Prostate gland (tissue), 2 donors: ENCODE measurements at regions not wholly inside any gene's neighbourhood (a gene's known extent, or its start where the extent isn't known, plus 50 kb on each side); places are given as distances from the start of the nearest gene placed in this dataset.

ENCODE experiments used
- DNase-seq: peaks from one replicate; pipeline ENCODE4 v3.0.0-alpha.2; 2019; ENCODE audit warnings: low spot score
- H3K27ac ChIP-seq, 2 donors: fragments of 200-600 bp; sonication (generic); 2 replicates each; pipeline ENCODE4 v1.5.1; 2017 to 2019
- H3K27me3 ChIP-seq: fragments of 200-600 bp; sonication (generic); replicated peaks from 2 replicates; pipeline ENCODE4 v1.5.1; 2019; ENCODE audit not compliant: insufficient read depth
- H3K36me3 ChIP-seq, 2 donors: fragments of 200-600 bp; sonication (generic); 1 replicate in 1 of 2; 2 replicates in 1 of 2; pipeline versions ENCODE4 v1.5.1 to v1.8.1; 2017 to 2019
- H3K4me1 ChIP-seq: fragments of 200-600 bp; sonication (generic); replicated peaks from 2 replicates; pipeline ENCODE4 v1.5.1; 2019
- H3K4me3 ChIP-seq, 2 donors: fragments of 200-600 bp; sonication (generic); 2 replicates each; pipeline ENCODE4 v1.5.1; 2017 to 2019
- H3K9me3 ChIP-seq: fragments of 200-600 bp; sonication (generic); 2 replicates; pipeline ENCODE4 v1.5.1; 2017
- POLR2A ChIP-seq: fragments of 450-650 bp; IDR thresholded peaks from one replicate; pipeline ENCODE4 v1.6.1; 2016; ENCODE audit warnings: antibody characterized with exemption, mild to moderate bottlenecking
- POLR2AphosphoS5 ChIP-seq: sonication (generic); formaldehyde crosslinking; IDR thresholded peaks from one replicate; pipeline ENCODE4 v1.6.1; 2017; ENCODE audit warnings: antibody characterized with exemption
- WGBS: methylation state at CpG from one replicate; pipeline ENCODE4 v1.1.5; 2018; 5-methylcytosine and 5-hydroxymethylcytosine counted together
- intact Hi-C: fragments of 100-400 bp; cut with DNase I; formaldehyde crosslinking; loops from one replicate; pipeline ENCODE4 v1.14.2; 2022
- TF ChIP-seq, protein P1 (sequence below), 4 experiments: fragments of 200-600 bp in 2 of 4; fragments of 450-650 bp in 2 of 4; sonication (generic) in 2 of 4; IDR thresholded peaks; 1 replicate in 3 of 4; 2 replicates in 1 of 4; pipeline ENCODE4 v1.5.1; 2016 to 2019; ENCODE audit warnings: antibody characterized with exemption in 4 of 4, mild to moderate bottlenecking in 2 of 4, moderate library complexity in 2 of 4

DNA sequence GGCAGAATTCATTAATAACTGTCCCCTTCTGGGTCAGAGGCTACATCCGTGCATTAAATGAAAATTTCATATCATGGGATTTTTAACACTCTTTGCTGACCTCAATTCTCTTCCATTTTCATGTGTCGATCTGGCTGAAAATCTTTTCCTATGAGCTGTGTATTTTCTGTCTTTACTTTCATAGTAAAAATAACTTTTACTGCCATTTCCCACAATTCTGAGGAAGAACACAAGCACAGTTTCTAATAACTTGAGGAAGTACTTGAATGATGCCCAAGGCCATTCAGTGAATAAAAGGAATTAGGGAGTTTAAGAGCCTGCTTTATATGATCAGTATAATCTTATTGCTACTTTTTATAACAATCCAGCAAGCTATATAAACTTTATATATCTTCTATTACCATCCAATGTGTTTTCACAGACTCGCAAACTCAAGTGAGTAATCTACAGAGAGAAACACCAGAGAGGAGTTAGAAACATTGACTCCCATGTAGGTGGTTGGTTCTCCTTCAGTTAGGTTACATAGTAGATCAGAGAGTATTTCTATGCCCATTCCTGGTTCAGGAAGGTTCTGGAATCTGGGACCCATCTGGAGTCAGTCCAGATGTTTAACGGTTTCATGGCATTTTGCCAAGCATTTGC lies 340.0 kb downstream of the FBXO15 start:
- Histone ChIP-seq H3K27ac (no peak overlapping the region), H3K36me3 (no peaks in the 10 kb centered on the region), H3K4me3 (no peak overlapping the region), H3K4me1 (no peaks in the 10 kb centered on the region), H3K27me3 (no peaks in the 10 kb centered on the region), H3K9me3 (no peaks in the 10 kb centered on the region)
- WGBS = 34% methylated on average over 4 of the region's 4 CpGs
- no peak for DNase-seq
- intact Hi-C loops = no loop called here
- TF ChIP-seq POLR2AphosphoS5 (no peak), POLR2A (no peak)
- TF ChIP-seq, protein P1, sequence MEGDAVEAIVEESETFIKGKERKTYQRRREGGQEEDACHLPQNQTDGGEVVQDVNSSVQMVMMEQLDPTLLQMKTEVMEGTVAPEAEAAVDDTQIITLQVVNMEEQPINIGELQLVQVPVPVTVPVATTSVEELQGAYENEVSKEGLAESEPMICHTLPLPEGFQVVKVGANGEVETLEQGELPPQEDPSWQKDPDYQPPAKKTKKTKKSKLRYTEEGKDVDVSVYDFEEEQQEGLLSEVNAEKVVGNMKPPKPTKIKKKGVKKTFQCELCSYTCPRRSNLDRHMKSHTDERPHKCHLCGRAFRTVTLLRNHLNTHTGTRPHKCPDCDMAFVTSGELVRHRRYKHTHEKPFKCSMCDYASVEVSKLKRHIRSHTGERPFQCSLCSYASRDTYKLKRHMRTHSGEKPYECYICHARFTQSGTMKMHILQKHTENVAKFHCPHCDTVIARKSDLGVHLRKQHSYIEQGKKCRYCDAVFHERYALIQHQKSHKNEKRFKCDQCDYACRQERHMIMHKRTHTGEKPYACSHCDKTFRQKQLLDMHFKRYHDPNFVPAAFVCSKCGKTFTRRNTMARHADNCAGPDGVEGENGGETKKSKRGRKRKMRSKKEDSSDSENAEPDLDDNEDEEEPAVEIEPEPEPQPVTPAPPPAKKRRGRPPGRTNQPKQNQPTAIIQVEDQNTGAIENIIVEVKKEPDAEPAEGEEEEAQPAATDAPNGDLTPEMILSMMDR (IDR thresholded peaks at IDR 0.05) = no peak

DNA sequence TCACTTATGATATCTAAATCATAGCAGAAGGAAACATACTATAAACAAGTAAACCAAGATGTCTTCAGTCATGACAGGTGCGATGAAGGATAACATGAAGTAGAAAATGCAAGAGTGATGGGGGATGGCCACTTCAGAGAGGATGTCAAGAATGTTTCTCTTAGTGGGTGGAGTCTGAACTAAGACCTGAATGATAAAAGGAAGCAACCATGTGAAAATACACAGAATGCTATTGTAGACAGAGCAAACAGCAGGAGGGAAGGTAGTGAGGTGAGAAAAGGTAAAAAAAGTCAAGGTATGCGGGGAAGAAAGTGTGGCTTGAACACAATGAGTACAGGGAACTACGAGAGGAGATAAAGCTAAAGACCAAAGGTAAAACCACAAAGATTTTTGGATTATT lies 341.6 kb downstream of the FBXO15 start:
- no peaks in the 10 kb centered on the region for H3K4me1 ChIP-seq
- no peaks in the 10 kb centered on the region for H3K9me3 ChIP-seq
- TF ChIP-seq, protein P1 (IDR thresholded peaks at IDR 0.05) = no peak
- no peak for TF ChIP-seq POLR2A
- TF ChIP-seq POLR2AphosphoS5 = no peak
- H3K4me3 ChIP-seq = no peak overlapping the region
- no peak overlapping the region for H3K27ac ChIP-seq
- DNase-seq = no peak
- H3K27me3 ChIP-seq = no peaks in the 10 kb centered on the region
- H3K36me3 ChIP-seq = no peaks in the 10 kb centered on the region
- WGBS = 91% methylated on average over 3 of the region's 3 CpGs
- intact Hi-C loops = no loop called here

DNA sequence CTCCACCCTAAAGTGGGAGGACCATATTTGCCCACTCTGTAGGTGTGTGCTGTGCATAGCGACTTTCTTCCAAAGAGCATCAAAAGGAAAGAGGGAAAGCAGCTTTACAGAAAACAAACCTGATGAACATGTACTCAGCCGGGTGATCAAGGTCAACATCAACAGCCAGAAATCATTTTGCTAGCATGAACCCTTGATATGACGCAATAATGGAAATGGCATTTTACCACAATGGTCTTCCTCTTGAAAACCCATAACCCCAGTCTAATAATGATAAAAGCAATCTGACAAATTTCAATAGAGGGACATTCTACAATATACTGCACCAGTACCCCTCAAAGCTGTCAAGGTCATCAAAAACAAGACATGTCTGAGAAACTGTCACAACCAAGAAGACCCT lies 350.2 kb downstream of the FBXO15 start:
- Histone ChIP-seq H3K4me3 (no peak overlapping the region), H3K36me3 (no peaks in the 10 kb centered on the region), H3K9me3 (no peaks in the 10 kb centered on the region), H3K27ac (no peak overlapping the region), H3K27me3 (no peaks in the 10 kb centered on the region), H3K4me1 (no peaks in the 10 kb centered on the region)
- 94% methylated on average over 3 of the region's 3 CpGs for WGBS
- DNase-seq = no peak
- intact Hi-C loops = no loop called here
- TF ChIP-seq POLR2A = no peak
- no peak for TF ChIP-seq POLR2AphosphoS5
- TF ChIP-seq, protein P1 (IDR thresholded peaks at IDR 0.05) = no peak

DNA sequence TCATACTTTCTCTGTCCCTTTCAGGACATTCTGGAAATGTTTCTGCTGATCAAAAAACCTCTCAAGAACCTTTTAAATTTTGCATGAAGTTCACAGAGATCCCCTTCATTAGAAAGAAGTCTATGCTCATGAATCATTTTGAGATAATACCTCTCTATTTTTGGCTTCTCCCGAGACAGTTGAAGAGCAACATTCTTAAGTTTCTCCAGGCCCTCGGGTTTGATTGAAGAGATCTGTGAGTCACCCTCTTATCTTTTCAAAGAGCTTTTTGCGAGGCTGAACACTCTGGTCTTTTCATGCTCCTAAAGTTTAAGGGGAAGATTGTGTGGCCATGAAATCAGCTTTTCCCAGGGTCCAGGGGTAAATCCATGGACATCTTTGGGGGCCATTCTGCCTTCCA lies 354.2 kb downstream of the FBXO15 start:
- Histone ChIP-seq H3K4me3 (no peak overlapping the region), H3K9me3 (no peaks in the 10 kb centered on the region), H3K36me3 (no peaks in the 10 kb centered on the region), H3K27me3 (no peaks in the 10 kb centered on the region), H3K4me1 (no peaks in the 10 kb centered on the region), H3K27ac (no peak overlapping the region)
- intact Hi-C loops = no loop called here
- TF ChIP-seq, protein P1 (IDR thresholded peaks at IDR 0.05) = no peak
- TF ChIP-seq POLR2A = no peak
- no peak for TF ChIP-seq POLR2AphosphoS5
- DNase-seq = no peak
- 21% methylated on average over 3 of the region's 3 CpGs for WGBS

DNA sequence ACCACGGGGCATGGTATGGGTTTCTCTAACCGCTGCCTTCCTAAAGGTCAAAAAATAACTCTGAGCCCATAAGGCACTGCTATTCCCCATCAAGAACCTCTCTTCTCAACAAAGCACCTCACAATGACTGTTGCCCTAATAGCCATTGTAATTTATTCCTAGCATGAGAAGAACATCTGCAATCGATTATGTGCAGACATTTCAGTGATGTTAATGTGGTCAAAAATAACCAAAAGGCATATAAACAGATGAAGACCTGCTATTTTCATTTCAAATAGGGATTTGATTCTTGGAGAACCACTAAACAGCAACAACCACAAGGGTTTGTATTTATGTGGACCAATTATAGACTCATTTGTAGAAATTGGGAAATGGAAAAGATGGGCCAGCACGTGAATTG lies 356.6 kb downstream of the FBXO15 start:
- Histone ChIP-seq H3K4me1 (no peaks in the 10 kb centered on the region), H3K27ac (no peak overlapping the region), H3K4me3 (no peak overlapping the region), H3K9me3 (no peaks in the 10 kb centered on the region), H3K27me3 (no peaks in the 10 kb centered on the region), H3K36me3 (no peaks in the 10 kb centered on the region)
- intact Hi-C loops = no loop called here
- no peak for DNase-seq
- 65% methylated on average over 4 of the region's 4 CpGs for WGBS
- no peak for TF ChIP-seq POLR2A
- TF ChIP-seq POLR2AphosphoS5 = no peak
- TF ChIP-seq, protein P1 (IDR thresholded peaks at IDR 0.05) = no peak
